Thoracic aorta (tissue), 2 donors: ENCODE measurements at regions not wholly inside any gene's neighbourhood (a gene's known extent, or its start where the extent isn't known, plus 50 kb on each side); places are given as distances from the start of the nearest gene placed in this dataset.

Experiments used
- ATAC-seq: fragments of 150-250 bp; one replicate; pipeline ENCODE4 v1.8.0; 2017; ENCODE audit warnings: low read depth; ENCODE audit not compliant: insufficient number of reproducible peaks, low FRiP score
- DNase-seq: peaks from one replicate; pipeline ENCODE4 v3.0.0-alpha.2; 2020; ENCODE audit warnings: low spot score
- H3K27ac ChIP-seq, 2 donors: fragments of 200-600 bp; sonication (generic); 1 replicate in 1 of 2; 2 replicates in 1 of 2; pipeline ENCODE4 v1.5.1; 2016; ENCODE audit warnings: mild to moderate bottlenecking in 2 of 2, moderate library complexity in 2 of 2
- H3K27me3 ChIP-seq: fragments of 200-600 bp; sonication (generic); replicated peaks from 2 replicates; pipeline ENCODE4 v1.6.0; 2016; ENCODE audit warnings: mild to moderate bottlenecking; ENCODE audit not compliant: insufficient read depth
- H3K36me3 ChIP-seq: fragments of 200-600 bp; sonication (generic); one replicate; pipeline ENCODE4 v1.5.1; 2016
- H3K4me1 ChIP-seq, 2 donors: fragments of 200-600 bp; sonication (generic); 1 replicate in 1 of 2; 2 replicates in 1 of 2; pipeline versions ENCODE4 v1.5.1 to v1.6.0; 2016; ENCODE audit warnings: low read depth in 2 of 2, mild to moderate bottlenecking in 1 of 2; ENCODE audit not compliant: control insufficient read depth in 1 of 2
- H3K4me3 ChIP-seq: fragments of 200-600 bp; sonication (generic); 2 replicates; pipeline ENCODE4 v1.5.1; 2016; ENCODE audit warnings: mild to moderate bottlenecking
- H3K9me3 ChIP-seq: fragments of 200-600 bp; sonication (generic); 2 replicates; pipeline ENCODE4 v1.5.1; 2016
- CTCF ChIP-seq: fragments of 200-600 bp; sonication (generic); IDR thresholded peaks from one replicate; pipeline ENCODE4 v1.5.1; 2019; ENCODE audit warnings: antibody characterized with exemption

- no peak for ATAC-seq
- no peaks in the 10 kb centered on the region for H3K9me3 ChIP-seq
Observed at GRCh38 chr3:70543493-70543892, 231.1 kb upstream of the MDFIC2 start.

GRCh38 chr3:70539908-70540307 is 227.5 kb upstream of the MDFIC2 start:
- no peaks in the 10 kb centered on the region for H3K4me1 ChIP-seq
- no peaks in the 10 kb centered on the region for H3K36me3 ChIP-seq
- H3K27me3 ChIP-seq = no peaks in the 10 kb centered on the region
- no peak overlapping the region for H3K27ac ChIP-seq
- ATAC-seq (no peak), DNase-seq (no peak)
- no peaks in the 10 kb centered on the region for H3K9me3 ChIP-seq
- no peak for TF ChIP-seq CTCF
- H3K4me3 ChIP-seq = no peak overlapping the region

More at GRCh38 chr3:70543493-70543892, 231.1 kb upstream of the MDFIC2 start:
- DNase-seq = no peak
- TF ChIP-seq CTCF = no peak
- no peaks in the 10 kb centered on the region for H3K36me3 ChIP-seq
- no peaks in the 10 kb centered on the region for H3K27me3 ChIP-seq
- no peak overlapping the region for H3K27ac ChIP-seq
- H3K4me1 ChIP-seq = no peaks in the 10 kb centered on the region
- H3K4me3 ChIP-seq = no peak overlapping the region

GRCh38 chr3:70532806-70533205 is 220.4 kb upstream of the MDFIC2 start:
- Histone ChIP-seq H3K9me3 (no peaks in the 10 kb centered on the region), H3K4me3 (no peak overlapping the region), H3K27me3 (no peaks in the 10 kb centered on the region), H3K27ac (no peak overlapping the region), H3K36me3 (no peaks in the 10 kb centered on the region), H3K4me1 (peaks cover 6 to 9% of the 10 kb centered on the region in 2 donors)
- TF ChIP-seq CTCF = no peak
- no peak for ATAC-seq
- DNase-seq = no peak

- Histone ChIP-seq H3K27me3 (no peaks in the 10 kb centered on the region), H3K4me1 (peaks cover 6 to 9% of the 10 kb centered on the region in 2 donors), H3K36me3 (no peaks in the 10 kb centered on the region), H3K27ac (no peak overlapping the region), H3K9me3 (no peaks in the 10 kb centered on the region), H3K4me3 (no peak overlapping the region)
- no peak for TF ChIP-seq CTCF
- ATAC-seq = no peak
- DNase-seq = no peak
Observed at GRCh38 chr3:70531838-70532489, 219.5 kb upstream of the MDFIC2 start.

GRCh38 chr3:70531063-70531657 is 218.7 kb upstream of the MDFIC2 start:
- ATAC-seq (no peak), DNase-seq (no peak)
- no peaks in the 10 kb centered on the region for H3K9me3 ChIP-seq
- no peak overlapping the region for H3K4me3 ChIP-seq
- H3K4me1 ChIP-seq = peaks cover 6 to 9% of the 10 kb centered on the region in 2 donors
- no peak overlapping the region for H3K27ac ChIP-seq
- no peaks in the 10 kb centered on the region for H3K27me3 ChIP-seq
- H3K36me3 ChIP-seq = no peaks in the 10 kb centered on the region
- peak; percentile 50 for TF ChIP-seq CTCF
